ENCODE measurements at regions not wholly inside any gene's neighbourhood (a gene's known extent, or its start where the extent isn't known, plus 50 kb on each side); places are given as distances from the start of the nearest gene placed in this dataset.
"Not testable (repeated sequence)": the region's sequence is repeated elsewhere in the genome, so short reads cannot be mapped to it uniquely, and the experiment has no call there.

- H3K4me1 ChIP-seq (ENCODE audit: control insufficient read depth in 1 of 2, extremely low read depth in 1 of 2, insufficient read depth in 2 of 2, low read length in 2 of 2); ATAC-seq (replicated peaks in 1 of 4); H3K27ac ChIP-seq (ENCODE audit: low read length); H3K4me3 Mint-ChIP-seq; H3K36me3 Mint-ChIP-seq; H3K27me3 Mint-ChIP-seq; H3K9me3 ChIP-seq; CTCF ChIA-PET; H3K4me1 Mint-ChIP-seq; DNase-seq; H3K27ac Mint-ChIP-seq; H3K27me3 ChIP-seq (replicated peaks in 1 of 2; ENCODE audit: control insufficient read depth in 2 of 2, extremely low read depth in 1 of 2, insufficient read depth in 2 of 2, low read length in 1 of 2); H3K36me3 ChIP-seq (ENCODE audit: control insufficient read depth in 2 of 2, extremely low read depth in 1 of 2, insufficient read depth in 1 of 2, low read length in 1 of 2); H3K4me3 ChIP-seq (ENCODE audit: control insufficient read depth in 1 of 2, extremely low read depth in 1 of 2, low read length in 1 of 2); POLR2A ChIA-PET: not testable (repeated sequence)
- peaks cover 30 to 33% (median 31%) of the 10 kb centered on the region in 3 donors for H3K9me3 Mint-ChIP-seq
These were observed 51.4 kb upstream of the GRID2 start for GRCh38 chr4:92252358-92252757.

GRCh38 chr4:92252846-92253245 lies 50.9 kb upstream of the GRID2 start:
- no peaks in the 10 kb centered on the region for H3K36me3 Mint-ChIP-seq
- peaks cover 31 to 35% (median 33%) of the 10 kb centered on the region in 3 donors for H3K9me3 Mint-ChIP-seq
- DNase-seq (no peak), ATAC-seq (replicated peaks in 1 of 4) (no peak)
- POLR2A ChIA-PET: no interaction called here
- Histone ChIP-seq H3K36me3 (ENCODE audit: control insufficient read depth in 2 of 2, extremely low read depth in 1 of 2, insufficient read depth in 1 of 2, low read length in 1 of 2) (no peaks in the 10 kb centered on the region), H3K9me3 (no peaks in the 10 kb centered on the region), H3K27me3 (replicated peaks in 1 of 2; ENCODE audit: control insufficient read depth in 2 of 2, extremely low read depth in 1 of 2, insufficient read depth in 2 of 2, low read length in 1 of 2) (no peaks in the 10 kb centered on the region), H3K4me3 (ENCODE audit: control insufficient read depth in 1 of 2, extremely low read depth in 1 of 2, low read length in 1 of 2) (no peak overlapping the region), H3K27ac (ENCODE audit: low read length) (no peak overlapping the region), H3K4me1 (ENCODE audit: control insufficient read depth in 1 of 2, extremely low read depth in 1 of 2, insufficient read depth in 2 of 2, low read length in 2 of 2) (no peaks in the 10 kb centered on the region)
- H3K4me3 Mint-ChIP-seq: no peak overlapping the region
- H3K4me1 Mint-ChIP-seq: no peaks in the 10 kb centered on the region
- no peak overlapping the region for H3K27ac Mint-ChIP-seq
- WGBS (ENCODE audit: insufficient coverage): no CpG with 5 or more reads among the region's 3 CpGs
- CTCF ChIA-PET: no interaction called here
- H3K27me3 Mint-ChIP-seq: no peaks in the 10 kb centered on the region

- no peaks in the 10 kb centered on the region for H3K27me3 ChIP-seq (replicated peaks in 1 of 2; ENCODE audit: control insufficient read depth in 2 of 2, extremely low read depth in 1 of 2, insufficient read depth in 2 of 2, low read length in 1 of 2)
- H3K36me3 ChIP-seq (ENCODE audit: control insufficient read depth in 2 of 2, extremely low read depth in 1 of 2, insufficient read depth in 1 of 2, low read length in 1 of 2): no peaks in the 10 kb centered on the region
- DNase-seq: no peak
- no peak overlapping the region for H3K27ac Mint-ChIP-seq
- no peaks in the 10 kb centered on the region for H3K9me3 ChIP-seq
- no peak overlapping the region for H3K27ac ChIP-seq (ENCODE audit: low read length)
- no peak for ATAC-seq (replicated peaks in 1 of 4)
- WGBS (ENCODE audit: insufficient coverage): 40% methylated on average over 1 of the region's 1 CpG
- H3K4me3 Mint-ChIP-seq: no peak overlapping the region
- no peaks in the 10 kb centered on the region for H3K36me3 Mint-ChIP-seq
- H3K4me1 ChIP-seq (ENCODE audit: control insufficient read depth in 1 of 2, extremely low read depth in 1 of 2, insufficient read depth in 2 of 2, low read length in 2 of 2): no peaks in the 10 kb centered on the region
- H3K9me3 Mint-ChIP-seq: peaks cover 35 to 36% (median 36%) of the 10 kb centered on the region in 3 donors
- ChIA-PET CTCF (no interaction called here), POLR2A (no interaction called here)
- no peaks in the 10 kb centered on the region for H3K27me3 Mint-ChIP-seq
- no peak overlapping the region for H3K4me3 ChIP-seq (ENCODE audit: control insufficient read depth in 1 of 2, extremely low read depth in 1 of 2, low read length in 1 of 2)
- H3K4me1 Mint-ChIP-seq: no peaks in the 10 kb centered on the region
These were observed 50.2 kb upstream of the GRID2 start for GRCh38 chr4:92253550-92253949.

Data from T-cell (primary cell).